ENCODE measurements at regions not wholly inside any gene's neighbourhood (a gene's known extent, or its start where the extent isn't known, plus 50 kb on each side); places are given as distances from the start of the nearest gene placed in this dataset.

- H3K9ac ChIP-seq (ENCODE audit: low read length in 2 of 2): no peak overlapping the region
- H3K36me3 ChIP-seq (ENCODE audit: control insufficient read depth in 2 of 2, insufficient read depth in 2 of 2, low read length in 2 of 2): no peaks in the 10 kb centered on the region
- no peak overlapping the region for H3K4me3 ChIP-seq (ENCODE audit: low read length in 2 of 2)
- no peaks in the 10 kb centered on the region for H3K27me3 ChIP-seq (ENCODE audit: control insufficient read depth in 1 of 2, insufficient read depth in 2 of 2, low read length in 2 of 2)
- no peak overlapping the region for H3K27ac ChIP-seq (ENCODE audit: low read length)
- H3K4me1 ChIP-seq (ENCODE audit: control insufficient read depth, insufficient read depth, low read length): no peaks in the 10 kb centered on the region
- H3K9me3 ChIP-seq (ENCODE audit: control insufficient read depth in 2 of 2, low read length in 2 of 2): no peaks in the 10 kb centered on the region
These were observed 171.7 kb upstream of the FLRT2 start for GRCh38 chr14:85358136-85358785.

DNA sequence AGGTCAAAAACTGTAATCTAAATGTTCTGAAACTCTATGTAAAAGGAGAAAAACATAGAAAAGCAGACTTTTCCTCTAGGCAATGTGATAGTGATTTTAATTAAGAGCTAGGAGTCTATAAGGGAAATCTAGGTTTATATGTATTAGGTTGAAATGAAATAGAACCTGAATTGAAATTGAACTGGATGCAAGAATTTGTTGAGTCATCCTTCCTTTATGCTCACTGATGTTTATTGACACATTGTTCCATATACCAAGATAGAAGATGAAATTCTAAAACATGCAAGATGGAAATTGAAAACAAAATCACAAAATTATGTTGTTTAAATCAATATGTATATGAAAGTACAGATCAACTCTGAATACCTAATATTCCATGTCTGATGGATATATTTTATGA lies 170.4 kb upstream of the FLRT2 start:
- Histone ChIP-seq H3K9me3 (ENCODE audit: control insufficient read depth in 2 of 2, low read length in 2 of 2) (no peaks in the 10 kb centered on the region), H3K4me3 (ENCODE audit: low read length in 2 of 2) (no peak overlapping the region), H3K4me1 (ENCODE audit: control insufficient read depth, insufficient read depth, low read length) (no peaks in the 10 kb centered on the region), H3K9ac (ENCODE audit: low read length in 2 of 2) (no peak overlapping the region), H3K27me3 (ENCODE audit: control insufficient read depth in 1 of 2, insufficient read depth in 2 of 2, low read length in 2 of 2) (no peaks in the 10 kb centered on the region), H3K36me3 (ENCODE audit: control insufficient read depth in 2 of 2, insufficient read depth in 2 of 2, low read length in 2 of 2) (no peaks in the 10 kb centered on the region), H3K27ac (ENCODE audit: low read length) (no peak overlapping the region)

DNA sequence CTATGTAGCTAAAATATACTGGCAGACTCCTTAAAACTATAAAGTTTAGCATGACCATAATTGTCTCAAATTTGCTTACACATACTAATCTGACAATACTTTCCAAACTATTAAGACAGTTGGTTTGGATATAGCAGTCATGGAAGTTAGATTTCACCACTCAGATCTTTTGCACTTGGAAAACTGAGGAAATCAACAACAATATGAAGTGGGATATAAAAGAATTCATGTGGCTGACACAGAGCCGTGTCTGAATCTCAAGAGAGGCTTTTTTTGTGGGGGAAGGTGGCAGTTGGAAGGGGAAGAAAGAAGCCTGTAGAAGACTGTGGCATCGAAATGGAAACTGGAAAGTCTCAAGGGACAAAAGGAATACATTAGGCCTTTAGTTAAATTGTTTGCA lies 166.6 kb upstream of the FLRT2 start:
- Histone ChIP-seq H3K4me1 (ENCODE audit: control insufficient read depth, insufficient read depth, low read length) (no peaks in the 10 kb centered on the region), H3K27me3 (ENCODE audit: control insufficient read depth in 1 of 2, insufficient read depth in 2 of 2, low read length in 2 of 2) (no peaks in the 10 kb centered on the region), H3K9me3 (ENCODE audit: control insufficient read depth in 2 of 2, low read length in 2 of 2) (no peaks in the 10 kb centered on the region), H3K27ac (ENCODE audit: low read length) (no peak overlapping the region), H3K9ac (ENCODE audit: low read length in 2 of 2) (no peak overlapping the region), H3K4me3 (ENCODE audit: low read length in 2 of 2) (no peak overlapping the region), H3K36me3 (ENCODE audit: control insufficient read depth in 2 of 2, insufficient read depth in 2 of 2, low read length in 2 of 2) (no peaks in the 10 kb centered on the region)

DNA sequence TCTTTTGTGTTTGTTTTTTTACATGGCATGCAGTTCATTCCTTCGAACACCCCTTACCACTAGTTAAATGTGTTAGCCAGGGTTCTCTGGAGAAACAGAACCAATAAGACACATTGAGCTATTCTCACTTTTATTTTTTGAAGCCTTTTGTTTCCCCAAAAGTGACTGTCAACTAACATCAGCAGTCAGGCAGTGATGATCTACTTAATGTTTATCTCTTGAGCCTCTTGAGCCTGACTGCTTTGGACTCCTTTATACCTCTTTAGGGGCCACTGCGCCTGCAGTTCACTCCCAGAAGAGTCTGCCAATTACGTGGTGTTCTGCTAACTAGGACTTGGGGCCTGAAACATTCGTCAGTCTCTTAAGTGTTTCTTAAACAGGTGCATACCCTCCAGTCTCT lies 163.7 kb upstream of the FLRT2 start:
- Histone ChIP-seq H3K9me3 (ENCODE audit: control insufficient read depth in 2 of 2, low read length in 2 of 2) (no peaks in the 10 kb centered on the region), H3K36me3 (ENCODE audit: control insufficient read depth in 2 of 2, insufficient read depth in 2 of 2, low read length in 2 of 2) (no peaks in the 10 kb centered on the region), H3K4me3 (ENCODE audit: low read length in 2 of 2) (no peak overlapping the region), H3K9ac (ENCODE audit: low read length in 2 of 2) (no peak overlapping the region), H3K27ac (ENCODE audit: low read length) (no peak overlapping the region), H3K27me3 (ENCODE audit: control insufficient read depth in 1 of 2, insufficient read depth in 2 of 2, low read length in 2 of 2) (no peaks in the 10 kb centered on the region), H3K4me1 (ENCODE audit: control insufficient read depth, insufficient read depth, low read length) (no peaks in the 10 kb centered on the region)

DNA sequence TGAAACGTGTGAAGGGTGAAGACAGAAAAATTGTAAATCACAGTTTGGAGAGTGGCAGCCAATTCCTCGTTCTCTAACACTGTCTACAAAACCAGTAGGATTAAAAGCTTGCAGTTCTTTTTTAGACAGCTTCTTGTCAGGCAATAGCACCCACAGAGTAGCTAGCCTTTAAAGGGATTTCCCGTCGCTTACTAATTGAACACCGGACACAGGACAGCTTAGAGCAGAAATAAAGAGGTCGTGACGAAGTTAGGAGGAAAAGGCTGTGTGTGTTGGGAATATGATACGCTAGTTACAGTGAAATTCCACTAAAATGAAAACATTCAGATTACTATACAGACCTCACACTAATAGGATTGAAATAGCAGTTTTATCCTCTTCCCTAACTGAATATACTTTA lies 149.1 kb upstream of the FLRT2 start:
- H3K9me3 ChIP-seq (ENCODE audit: control insufficient read depth in 2 of 2, low read length in 2 of 2): no peaks in the 10 kb centered on the region
- H3K27me3 ChIP-seq (ENCODE audit: control insufficient read depth in 1 of 2, insufficient read depth in 2 of 2, low read length in 2 of 2): no peaks in the 10 kb centered on the region
- H3K4me1 ChIP-seq (ENCODE audit: control insufficient read depth, insufficient read depth, low read length): no peaks in the 10 kb centered on the region
- no peak overlapping the region for H3K27ac ChIP-seq (ENCODE audit: low read length)
- no peaks in the 10 kb centered on the region for H3K36me3 ChIP-seq (ENCODE audit: control insufficient read depth in 2 of 2, insufficient read depth in 2 of 2, low read length in 2 of 2)
- no peak overlapping the region for H3K9ac ChIP-seq (ENCODE audit: low read length in 2 of 2)
- H3K4me3 ChIP-seq (ENCODE audit: low read length in 2 of 2): no peak overlapping the region

DNA sequence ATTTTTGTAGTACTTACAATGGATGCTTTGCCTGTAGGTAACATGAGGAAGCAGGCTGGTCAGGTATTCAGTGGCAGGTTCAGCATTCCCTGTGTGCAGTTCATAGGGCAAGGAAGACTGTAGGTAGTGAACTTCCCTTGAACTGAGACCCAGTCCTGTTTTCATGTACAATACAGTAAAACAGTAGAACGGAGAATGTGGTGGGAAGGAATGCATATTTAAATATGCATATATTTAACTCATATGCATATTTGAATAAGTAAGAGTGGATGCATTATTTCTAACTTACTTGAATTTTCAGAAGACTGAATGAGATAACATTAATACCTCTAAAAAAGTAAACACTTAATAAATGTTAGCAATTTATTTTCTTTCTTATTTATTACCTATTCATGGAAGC lies 147.6 kb upstream of the FLRT2 start:
- no peaks in the 10 kb centered on the region for H3K27me3 ChIP-seq (ENCODE audit: control insufficient read depth in 1 of 2, insufficient read depth in 2 of 2, low read length in 2 of 2)
- H3K4me1 ChIP-seq (ENCODE audit: control insufficient read depth, insufficient read depth, low read length): no peaks in the 10 kb centered on the region
- H3K9me3 ChIP-seq (ENCODE audit: control insufficient read depth in 2 of 2, low read length in 2 of 2): no peaks in the 10 kb centered on the region
- no peak overlapping the region for H3K9ac ChIP-seq (ENCODE audit: low read length in 2 of 2)
- no peak overlapping the region for H3K27ac ChIP-seq (ENCODE audit: low read length)
- no peaks in the 10 kb centered on the region for H3K36me3 ChIP-seq (ENCODE audit: control insufficient read depth in 2 of 2, insufficient read depth in 2 of 2, low read length in 2 of 2)
- no peak overlapping the region for H3K4me3 ChIP-seq (ENCODE audit: low read length in 2 of 2)

GRCh38 chr14:85387181-85387580 lies 142.8 kb upstream of the FLRT2 start:
- Histone ChIP-seq H3K4me1 (ENCODE audit: control insufficient read depth, insufficient read depth, low read length) (no peaks in the 10 kb centered on the region), H3K4me3 (ENCODE audit: low read length in 2 of 2) (no peak overlapping the region), H3K9ac (ENCODE audit: low read length in 2 of 2) (no peak overlapping the region), H3K27ac (ENCODE audit: low read length) (no peak overlapping the region), H3K27me3 (ENCODE audit: control insufficient read depth in 1 of 2, insufficient read depth in 2 of 2, low read length in 2 of 2) (no peaks in the 10 kb centered on the region), H3K36me3 (ENCODE audit: control insufficient read depth in 2 of 2, insufficient read depth in 2 of 2, low read length in 2 of 2) (no peaks in the 10 kb centered on the region), H3K9me3 (ENCODE audit: control insufficient read depth in 2 of 2, low read length in 2 of 2) (no peaks in the 10 kb centered on the region)

DNA sequence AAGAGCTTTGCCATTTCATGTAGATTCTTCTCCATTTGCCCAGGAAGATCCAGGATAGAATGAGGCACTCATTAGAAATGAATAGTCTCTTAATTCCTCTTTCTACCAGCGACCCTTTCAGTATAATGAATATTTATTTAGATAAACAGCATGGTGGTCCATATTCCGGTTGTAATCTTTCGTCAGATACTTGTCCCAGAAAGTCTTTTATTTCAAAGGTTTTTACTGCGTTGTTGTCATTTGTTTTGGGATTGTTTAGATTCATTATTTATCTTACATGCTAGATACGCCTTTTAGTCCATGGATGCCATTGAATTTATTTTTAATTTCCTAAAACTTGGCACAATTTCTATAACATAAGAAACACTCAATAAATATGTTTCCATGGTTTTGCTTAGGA lies 139.7 kb upstream of the FLRT2 start:
- no peaks in the 10 kb centered on the region for H3K27me3 ChIP-seq (ENCODE audit: control insufficient read depth in 1 of 2, insufficient read depth in 2 of 2, low read length in 2 of 2)
- no peaks in the 10 kb centered on the region for H3K9me3 ChIP-seq (ENCODE audit: control insufficient read depth in 2 of 2, low read length in 2 of 2)
- H3K9ac ChIP-seq (ENCODE audit: low read length in 2 of 2): no peak overlapping the region
- H3K36me3 ChIP-seq (ENCODE audit: control insufficient read depth in 2 of 2, insufficient read depth in 2 of 2, low read length in 2 of 2): no peaks in the 10 kb centered on the region
- H3K4me1 ChIP-seq (ENCODE audit: control insufficient read depth, insufficient read depth, low read length): no peaks in the 10 kb centered on the region
- H3K4me3 ChIP-seq (ENCODE audit: low read length in 2 of 2): no peak overlapping the region
- no peak overlapping the region for H3K27ac ChIP-seq (ENCODE audit: low read length)

DNA sequence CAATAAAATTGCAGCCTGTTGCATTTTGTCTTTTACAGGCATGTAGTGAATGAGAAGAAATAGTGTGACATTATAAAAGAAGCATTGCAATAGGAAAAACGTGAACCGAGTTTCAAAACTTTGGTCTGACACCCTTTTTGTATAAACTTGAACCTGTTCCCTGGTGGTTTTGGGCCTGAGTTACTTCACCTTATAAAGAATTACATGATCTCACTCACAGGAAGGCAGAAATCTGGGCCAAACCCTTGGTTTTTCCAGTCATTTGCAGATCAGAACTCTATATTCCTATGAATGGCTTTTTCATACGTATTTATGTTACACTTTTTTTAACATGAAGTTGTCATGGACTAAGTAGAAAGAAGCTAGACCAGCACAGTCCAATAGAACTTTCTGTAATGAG lies 138.5 kb upstream of the FLRT2 start:
- H3K27ac ChIP-seq (ENCODE audit: low read length): no peak overlapping the region
- H3K9ac ChIP-seq (ENCODE audit: low read length in 2 of 2): no peak overlapping the region
- no peak overlapping the region for H3K4me3 ChIP-seq (ENCODE audit: low read length in 2 of 2)
- no peaks in the 10 kb centered on the region for H3K9me3 ChIP-seq (ENCODE audit: control insufficient read depth in 2 of 2, low read length in 2 of 2)
- no peaks in the 10 kb centered on the region for H3K4me1 ChIP-seq (ENCODE audit: control insufficient read depth, insufficient read depth, low read length)
- H3K27me3 ChIP-seq (ENCODE audit: control insufficient read depth in 1 of 2, insufficient read depth in 2 of 2, low read length in 2 of 2): no peaks in the 10 kb centered on the region
- no peaks in the 10 kb centered on the region for H3K36me3 ChIP-seq (ENCODE audit: control insufficient read depth in 2 of 2, insufficient read depth in 2 of 2, low read length in 2 of 2)

DNA sequence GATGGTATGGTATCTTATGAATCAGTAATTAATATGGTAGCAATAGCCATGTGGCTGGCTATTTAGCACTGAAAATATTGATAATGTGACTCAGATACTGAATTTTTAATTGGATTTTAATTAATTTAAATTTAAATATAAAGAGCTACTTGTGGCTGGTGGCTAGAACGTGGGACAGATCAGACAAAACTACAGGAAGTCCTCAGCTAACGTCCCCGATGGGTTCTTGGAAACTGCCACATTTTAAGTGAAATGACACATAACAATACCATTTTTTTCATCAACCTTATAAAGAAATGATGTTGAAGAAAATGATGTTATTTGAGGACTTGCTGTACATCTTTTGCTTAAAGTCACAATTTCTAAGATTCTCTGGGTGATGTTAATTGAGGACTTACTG lies 138.1 kb upstream of the FLRT2 start:
- no peaks in the 10 kb centered on the region for H3K36me3 ChIP-seq (ENCODE audit: control insufficient read depth in 2 of 2, insufficient read depth in 2 of 2, low read length in 2 of 2)
- no peak overlapping the region for H3K27ac ChIP-seq (ENCODE audit: low read length)
- no peak overlapping the region for H3K9ac ChIP-seq (ENCODE audit: low read length in 2 of 2)
- H3K4me1 ChIP-seq (ENCODE audit: control insufficient read depth, insufficient read depth, low read length): no peaks in the 10 kb centered on the region
- no peaks in the 10 kb centered on the region for H3K27me3 ChIP-seq (ENCODE audit: control insufficient read depth in 1 of 2, insufficient read depth in 2 of 2, low read length in 2 of 2)
- no peak overlapping the region for H3K4me3 ChIP-seq (ENCODE audit: low read length in 2 of 2)
- H3K9me3 ChIP-seq (ENCODE audit: control insufficient read depth in 2 of 2, low read length in 2 of 2): no peaks in the 10 kb centered on the region

GRCh38 chr14:85399186-85399585 lies 130.8 kb upstream of the FLRT2 start:
- Histone ChIP-seq H3K36me3 (ENCODE audit: control insufficient read depth in 2 of 2, insufficient read depth in 2 of 2, low read length in 2 of 2) (no peaks in the 10 kb centered on the region), H3K27ac (ENCODE audit: low read length) (no peak overlapping the region), H3K4me1 (ENCODE audit: control insufficient read depth, insufficient read depth, low read length) (no peaks in the 10 kb centered on the region), H3K4me3 (ENCODE audit: low read length in 2 of 2) (no peak overlapping the region), H3K9me3 (ENCODE audit: control insufficient read depth in 2 of 2, low read length in 2 of 2) (no peaks in the 10 kb centered on the region), H3K27me3 (ENCODE audit: control insufficient read depth in 1 of 2, insufficient read depth in 2 of 2, low read length in 2 of 2) (no peaks in the 10 kb centered on the region), H3K9ac (ENCODE audit: low read length in 2 of 2) (no peak overlapping the region)
